Astrocyte (in vitro differentiated cells and primary cell): ENCODE measurements at regions not wholly inside any gene's neighbourhood (a gene's known extent, or its start where the extent isn't known, plus 50 kb on each side); places are given as distances from the start of the nearest gene placed in this dataset.

Experiments used
- DNase-seq: peaks from one replicate; pipeline ENCODE4 v3.0.0-alpha.2; 2010; ENCODE audit warnings: low read depth
- FAIRE-seq: peaks from 2 replicates; lab custom pipeline; 2011; peaks lifted over from hg19 to GRCh38; lab: Jason Lieb, UNC
- H2AFZ ChIP-seq: 2 replicates; pipeline ENCODE4 v1.6.0; 2012; ENCODE audit warnings: low read depth, low read length, inconsistent platforms
- H3K27ac ChIP-seq: 2 replicates; pipeline ENCODE4 v1.5.1; 2011; ENCODE audit warnings: low read depth, low read length, inconsistent platforms
- H3K27me3 ChIP-seq: 2 replicates; pipeline ENCODE4 v1.6.0; 2011; ENCODE audit warnings: low read length, inconsistent platforms; ENCODE audit not compliant: insufficient read depth
- H3K36me3 ChIP-seq: 2 replicates; pipeline ENCODE4 v1.5.1; 2011; ENCODE audit warnings: low read length, inconsistent platforms; ENCODE audit not compliant: insufficient read depth
- H3K4me1 ChIP-seq: 2 replicates; pipeline ENCODE4 v1.5.1; 2011; ENCODE audit warnings: low read length, inconsistent platforms; ENCODE audit not compliant: insufficient read depth
- H3K4me2 ChIP-seq: 2 replicates; pipeline ENCODE4 v1.6.0; 2012; ENCODE audit warnings: low read length, inconsistent platforms
- H3K4me3 ChIP-seq: 2 replicates; pipeline ENCODE4 v1.5.1; 2011; ENCODE audit warnings: low read depth, mild to moderate bottlenecking, low read length, inconsistent platforms; ENCODE audit not compliant: insufficient read depth
- H3K79me2 ChIP-seq: 2 replicates; pipeline ENCODE4 v1.6.0; 2012; ENCODE audit warnings: mild to moderate bottlenecking, low read length, inconsistent platforms; ENCODE audit not compliant: insufficient read depth
- H3K9ac ChIP-seq: 2 replicates; pipeline ENCODE4 v1.6.0; 2012; ENCODE audit warnings: mild to moderate bottlenecking, low read length, inconsistent platforms
- H3K9me3 ChIP-seq: 2 replicates; pipeline ENCODE4 v1.5.1; 2012; ENCODE audit warnings: low read depth, mild to moderate bottlenecking, low read length, inconsistent platforms; ENCODE audit not compliant: insufficient read depth
- H4K20me1 ChIP-seq: 2 replicates; pipeline ENCODE4 v1.6.0; 2012; ENCODE audit warnings: low read length, inconsistent platforms; ENCODE audit not compliant: insufficient read depth
- H3K27ac Mint-ChIP-seq: one replicate; pipeline ENCODE4 v1.8.0; 2021; ENCODE audit warnings: mild to moderate bottlenecking, mixed read lengths; ENCODE audit not compliant: unreplicated experiment
- H3K27me3 Mint-ChIP-seq: one replicate; pipeline ENCODE4 v1.8.0; 2021; ENCODE audit warnings: low read depth, mixed read lengths; ENCODE audit not compliant: unreplicated experiment
- H3K36me3 Mint-ChIP-seq: one replicate; pipeline ENCODE4 v1.8.0; 2021; ENCODE audit warnings: low read depth, mixed read lengths; ENCODE audit not compliant: unreplicated experiment
- H3K4me1 Mint-ChIP-seq: one replicate; pipeline ENCODE4 v1.8.0; 2021; ENCODE audit warnings: low read depth, mixed read lengths; ENCODE audit not compliant: unreplicated experiment
- H3K4me3 Mint-ChIP-seq: one replicate; pipeline ENCODE4 v1.8.0; 2021; ENCODE audit warnings: mild to moderate bottlenecking, moderate library complexity, mixed read lengths; ENCODE audit not compliant: unreplicated experiment
- H3K9me3 Mint-ChIP-seq: one replicate; pipeline ENCODE4 v1.8.0; 2021; ENCODE audit warnings: mild to moderate bottlenecking, mixed read lengths; ENCODE audit not compliant: unreplicated experiment
- CTCF ChIP-seq: IDR thresholded peaks from 2 replicates; pipeline ENCODE4 v1.5.1; 2011; ENCODE audit warnings: low read depth, mild to moderate bottlenecking, inconsistent platforms, low read length, moderate library complexity; ENCODE audit not compliant: insufficient read depth
- EZH2 ChIP-seq: IDR thresholded peaks from 2 replicates; pipeline ENCODE4 v1.6.1; 2012; ENCODE audit warnings: mild to moderate bottlenecking, low read length, inconsistent platforms; ENCODE audit not compliant: insufficient read depth

- Histone ChIP-seq H3K4me1 (peaks cover 4% of the 10 kb centered on the region), H3K36me3 (no peaks in the 10 kb centered on the region), H3K9ac (no peak overlapping the region), H3K27me3 (no peaks in the 10 kb centered on the region), H4K20me1 (no peaks in the 10 kb centered on the region), H3K4me3 (no peak overlapping the region), H2AFZ (no peak overlapping the region), H3K9me3 (no peaks in the 10 kb centered on the region), H3K27ac (no peak overlapping the region), H3K79me2 (no peaks in the 10 kb centered on the region), H3K4me2 (no peak overlapping the region)
- FAIRE-seq (no peak), DNase-seq (no peak)
- Mint-ChIP-seq H3K27me3 (no peaks in the 10 kb centered on the region), H3K4me3 (no peak overlapping the region), H3K27ac (no peak overlapping the region), H3K4me1 (peaks cover 2% of the 10 kb centered on the region), H3K9me3 (no peaks in the 10 kb centered on the region), H3K36me3 (no peaks in the 10 kb centered on the region)
- TF ChIP-seq EZH2 (no peak), CTCF (no peak)
These were observed 669.6 kb downstream of the PCDH18 start for GRCh38 chr4:136862653-136863052.

DNA sequence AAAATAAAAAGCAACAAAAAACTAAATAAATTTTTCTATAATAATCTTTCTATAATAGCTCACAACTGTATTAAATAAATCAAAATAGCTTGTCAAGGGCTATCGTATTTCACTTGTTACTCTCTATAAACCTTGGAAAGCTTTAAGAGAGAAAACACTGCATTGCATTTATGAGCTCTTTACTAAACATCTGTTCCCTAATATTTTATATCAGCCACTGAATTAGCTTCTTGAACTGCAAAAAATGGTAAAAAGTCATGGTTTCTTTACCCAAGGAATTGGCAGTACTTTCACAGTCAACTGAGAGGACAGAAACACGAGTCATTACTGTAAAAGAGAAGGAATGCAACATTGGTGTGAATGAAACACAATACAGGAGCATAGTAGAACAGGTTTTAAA lies 671.2 kb downstream of the PCDH18 start:
- Mint-ChIP-seq H3K4me1 (peaks cover 2% of the 10 kb centered on the region), H3K27me3 (no peaks in the 10 kb centered on the region), H3K4me3 (no peak overlapping the region), H3K27ac (no peak overlapping the region), H3K9me3 (no peaks in the 10 kb centered on the region), H3K36me3 (no peaks in the 10 kb centered on the region)
- Histone ChIP-seq H3K4me1 (peaks cover 4% of the 10 kb centered on the region), H3K9ac (no peak overlapping the region), H3K79me2 (no peaks in the 10 kb centered on the region), H3K4me3 (no peak overlapping the region), H3K27ac (no peak overlapping the region), H3K9me3 (no peaks in the 10 kb centered on the region), H4K20me1 (no peaks in the 10 kb centered on the region), H2AFZ (no peak overlapping the region), H3K27me3 (no peaks in the 10 kb centered on the region), H3K4me2 (no peak overlapping the region), H3K36me3 (no peaks in the 10 kb centered on the region)
- TF ChIP-seq EZH2 (no peak), CTCF (no peak)
- FAIRE-seq (no peak), DNase-seq (no peak)

- FAIRE-seq (no peak), DNase-seq (no peak)
- no peak overlapping the region for H3K4me2 ChIP-seq
- H3K4me3 ChIP-seq = no peak overlapping the region
- TF ChIP-seq CTCF (no peak), EZH2 (no peak)
- Mint-ChIP-seq H3K4me3 (no peak overlapping the region), H3K27me3 (no peaks in the 10 kb centered on the region), H3K27ac (no peak overlapping the region), H3K36me3 (no peaks in the 10 kb centered on the region), H3K9me3 (no peaks in the 10 kb centered on the region), H3K4me1 (peaks cover 2% of the 10 kb centered on the region)
- no peaks in the 10 kb centered on the region for H3K9me3 ChIP-seq
- no peaks in the 10 kb centered on the region for H3K27me3 ChIP-seq
- no peak overlapping the region for H3K27ac ChIP-seq
- no peaks in the 10 kb centered on the region for H4K20me1 ChIP-seq
- peaks cover 3% of the 10 kb centered on the region for H3K4me1 ChIP-seq
- no peaks in the 10 kb centered on the region for H3K79me2 ChIP-seq
- no peaks in the 10 kb centered on the region for H3K36me3 ChIP-seq
- no peak overlapping the region for H2AFZ ChIP-seq
- H3K9ac ChIP-seq = no peak overlapping the region
These were observed 673.4 kb downstream of the PCDH18 start for GRCh38 chr4:136858903-136859302.
